ENCODE measurements at regions not wholly inside any gene's neighbourhood (a gene's known extent, or its start where the extent isn't known, plus 50 kb on each side); places are given as distances from the start of the nearest gene placed in this dataset.

- no peak for DNase-seq
- Histone ChIP-seq H3K27ac (no peak overlapping the region), H3K36me3 (replicated peaks in 1 of 2) (no peaks in the 10 kb centered on the region), H3K27me3 (no peaks in the 10 kb centered on the region), H3K9me3 (replicated peaks in 1 of 3) (no peaks in the 10 kb centered on the region), H3K4me1 (replicated peaks in 1 of 2) (no peaks in the 10 kb centered on the region), H3K4me3 (no peak overlapping the region)
- TF ChIP-seq, protein P1, sequence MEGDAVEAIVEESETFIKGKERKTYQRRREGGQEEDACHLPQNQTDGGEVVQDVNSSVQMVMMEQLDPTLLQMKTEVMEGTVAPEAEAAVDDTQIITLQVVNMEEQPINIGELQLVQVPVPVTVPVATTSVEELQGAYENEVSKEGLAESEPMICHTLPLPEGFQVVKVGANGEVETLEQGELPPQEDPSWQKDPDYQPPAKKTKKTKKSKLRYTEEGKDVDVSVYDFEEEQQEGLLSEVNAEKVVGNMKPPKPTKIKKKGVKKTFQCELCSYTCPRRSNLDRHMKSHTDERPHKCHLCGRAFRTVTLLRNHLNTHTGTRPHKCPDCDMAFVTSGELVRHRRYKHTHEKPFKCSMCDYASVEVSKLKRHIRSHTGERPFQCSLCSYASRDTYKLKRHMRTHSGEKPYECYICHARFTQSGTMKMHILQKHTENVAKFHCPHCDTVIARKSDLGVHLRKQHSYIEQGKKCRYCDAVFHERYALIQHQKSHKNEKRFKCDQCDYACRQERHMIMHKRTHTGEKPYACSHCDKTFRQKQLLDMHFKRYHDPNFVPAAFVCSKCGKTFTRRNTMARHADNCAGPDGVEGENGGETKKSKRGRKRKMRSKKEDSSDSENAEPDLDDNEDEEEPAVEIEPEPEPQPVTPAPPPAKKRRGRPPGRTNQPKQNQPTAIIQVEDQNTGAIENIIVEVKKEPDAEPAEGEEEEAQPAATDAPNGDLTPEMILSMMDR (IDR thresholded peaks at IDR 0.05), result no peak
- no peak for TF ChIP-seq POLR2A (IDR thresholded peaks at IDR 0.05)
- intact Hi-C loops (cut with DNase I), result no loop called here
- WGBS, 4 donors, result 61 to 86% (median 73%) methylated on average over 3 of the region's 3 CpGs
Measured at GRCh38 chr2:16112972-16113560, 172.7 kb downstream of the MYCN start.

GRCh38 chr2:16112251-16112971 is 172.1 kb downstream of the MYCN start:
- Histone ChIP-seq H3K4me3 (no peak overlapping the region), H3K27me3 (no peaks in the 10 kb centered on the region), H3K4me1 (replicated peaks in 1 of 2) (no peaks in the 10 kb centered on the region), H3K36me3 (replicated peaks in 1 of 2) (no peaks in the 10 kb centered on the region), H3K27ac (no peak overlapping the region), H3K9me3 (replicated peaks in 1 of 3) (no peaks in the 10 kb centered on the region)
- TF ChIP-seq, protein P1 (IDR thresholded peaks at IDR 0.05), result no peak
- TF ChIP-seq POLR2A (IDR thresholded peaks at IDR 0.05), result no peak
- intact Hi-C loops (cut with DNase I), result no loop called here
- no peak for DNase-seq
- 81 to 92% (median 91%) methylated on average over 7 of the region's 7 CpGs for WGBS, 4 donors

- intact Hi-C loops (cut with DNase I), result no loop called here
- Histone ChIP-seq H3K27me3 (no peaks in the 10 kb centered on the region), H3K4me3 (no peak overlapping the region), H3K9me3 (replicated peaks in 1 of 3) (no peaks in the 10 kb centered on the region), H3K4me1 (replicated peaks in 1 of 2) (no peaks in the 10 kb centered on the region), H3K36me3 (replicated peaks in 1 of 2) (no peaks in the 10 kb centered on the region), H3K27ac (no peak overlapping the region)
- no peak for DNase-seq
- TF ChIP-seq, protein P1 (IDR thresholded peaks at IDR 0.05), result no peak
- no peak for TF ChIP-seq POLR2A (IDR thresholded peaks at IDR 0.05)
- WGBS, 4 donors, result 93 to 98% (median 96%) methylated on average over 7 of the region's 7 CpGs
Measured at GRCh38 chr2:16111838-16112210, 171.5 kb downstream of the MYCN start.

- 67 to 81% (median 75%) methylated on average over 6 of the region's 6 CpGs for WGBS, 4 donors
Measured at GRCh38 chr2:16109821-16110310, 169.5 kb downstream of the MYCN start.

More at GRCh38 chr2:16109821-16110310, 169.5 kb downstream of the MYCN start:
- no peak for TF ChIP-seq POLR2A (IDR thresholded peaks at IDR 0.05)
- TF ChIP-seq, protein P1 (IDR thresholded peaks at IDR 0.05), result no peak
- no peak overlapping the region for H3K4me3 ChIP-seq
- no peak for DNase-seq
- no peaks in the 10 kb centered on the region for H3K36me3 ChIP-seq (replicated peaks in 1 of 2)
- H3K4me1 ChIP-seq (replicated peaks in 1 of 2), result no peaks in the 10 kb centered on the region
- H3K9me3 ChIP-seq (replicated peaks in 1 of 3), result no peaks in the 10 kb centered on the region
- no peaks in the 10 kb centered on the region for H3K27me3 ChIP-seq
- no peak overlapping the region for H3K27ac ChIP-seq
- intact Hi-C loops (cut with DNase I), result no loop called here
